Liver (tissue), 7 donors: ENCODE measurements at regions not wholly inside any gene's neighbourhood (a gene's known extent, or its start where the extent isn't known, plus 50 kb on each side); places are given as distances from the start of the nearest gene placed in this dataset.

Experiments
- DNase-seq: peaks from one replicate; pipeline ENCODE4 v3.0.0-alpha.2; 2017; ENCODE audit warnings: low spot score
- H3K27ac ChIP-seq, 2 donors: one replicate each; pipeline ENCODE4 v1.7.0; 2013; ENCODE audit warnings: inconsistent platforms in 2 of 2, low read length in 2 of 2, control low read depth in 1 of 2, low read depth in 1 of 2, mild to moderate bottlenecking in 1 of 2
- H3K27me3 ChIP-seq, 4 donors: one replicate each; pipeline versions ENCODE4 v1.6.1 to v1.7.0; 2013; ENCODE audit warnings: low read length in 3 of 4, inconsistent platforms in 1 of 4, mild to moderate bottlenecking in 1 of 4, moderate library complexity in 1 of 4; ENCODE audit not compliant: control insufficient read depth in 4 of 4, insufficient read depth in 4 of 4
- H3K36me3 ChIP-seq, 4 donors: one replicate each; pipeline versions ENCODE4 v1.6.1 to v1.7.0; 2013; ENCODE audit warnings: low read length in 3 of 4, mild to moderate bottlenecking in 3 of 4, low read depth in 1 of 4, moderate library complexity in 1 of 4; ENCODE audit not compliant: control insufficient read depth in 4 of 4, insufficient read depth in 3 of 4
- H3K4me1 ChIP-seq, 4 donors: one replicate each; pipeline versions ENCODE4 v1.6.1 to v1.7.0; 2013; ENCODE audit warnings: low read length in 3 of 4, mild to moderate bottlenecking in 3 of 4, moderate library complexity in 1 of 4; ENCODE audit not compliant: control insufficient read depth in 4 of 4, insufficient read depth in 4 of 4
- H3K4me3 ChIP-seq, 3 donors: one replicate each; pipeline versions ENCODE4 v1.6.1 to v1.7.0; 2013; ENCODE audit warnings: low read length in 3 of 3, control low read depth in 1 of 3, low read depth in 1 of 3, mild to moderate bottlenecking in 1 of 3
- H3K9ac ChIP-seq, 2 donors: one replicate each; pipeline ENCODE4 v1.7.0; 2013; ENCODE audit warnings: low read length in 2 of 2, mild to moderate bottlenecking in 2 of 2, moderate library complexity in 2 of 2, control low read depth in 1 of 2, low read depth in 1 of 2
- H3K9me3 ChIP-seq, 4 donors: one replicate each; pipeline versions ENCODE4 v1.6.1 to v1.7.0; 2013; ENCODE audit warnings: low read length in 3 of 4; ENCODE audit not compliant: control insufficient read depth in 4 of 4
- ATF3 ChIP-seq: IDR thresholded peaks from 2 replicates; pipeline ENCODE4 v1.6.1; 2016; ENCODE audit warnings: antibody characterized with exemption
- CTCF ChIP-seq: fragments of 150-350 bp; IDR thresholded peaks from 2 replicates; pipeline ENCODE4 v1.5.1; 2017; ENCODE audit warnings: improper control_type of control experiment, low read depth, low read length; ENCODE audit not compliant: missing input control
- EGR1 ChIP-seq, 2 donors: IDR thresholded peaks; 2 replicates each; pipeline ENCODE4 v1.6.1; 2016 to 2018; ENCODE audit warnings: antibody characterized with exemption in 2 of 2, low read depth in 2 of 2
- FOXA1 ChIP-seq: IDR thresholded peaks from 2 replicates; pipeline ENCODE4 v1.6.1; 2016; ENCODE audit warnings: antibody characterized with exemption
- FOXA2 ChIP-seq: IDR thresholded peaks from 2 replicates; pipeline ENCODE4 v1.6.1; 2016; ENCODE audit warnings: antibody characterized with exemption
- GABPA ChIP-seq, 2 donors: IDR thresholded peaks in 1 of 2; conservative IDR thresholded peaks in 1 of 2; 2 replicates each; pipeline ENCODE4 v1.6.1; 2016; ENCODE audit warnings: antibody characterized with exemption in 2 of 2, mild to moderate bottlenecking in 1 of 2, moderate library complexity in 1 of 2
- HNF4A ChIP-seq, 2 donors: conservative IDR thresholded peaks; 2 replicates each; pipeline ENCODE4 v1.6.1; 2016; ENCODE audit warnings: antibody characterized with exemption in 2 of 2, mild to moderate bottlenecking in 2 of 2
- HNF4G ChIP-seq: IDR thresholded peaks from 2 replicates; pipeline ENCODE4 v1.6.1; 2016; ENCODE audit warnings: antibody characterized with exemption
- JUND ChIP-seq, 2 donors: IDR thresholded peaks; 2 replicates each; pipeline ENCODE4 v1.6.1; 2016; ENCODE audit warnings: antibody characterized with exemption in 2 of 2
- MAX ChIP-seq: IDR thresholded peaks from 2 replicates; pipeline ENCODE4 v1.6.1; 2016; ENCODE audit warnings: antibody characterized with exemption
- NR2F2 ChIP-seq: IDR thresholded peaks from 2 replicates; pipeline ENCODE4 v1.6.1; 2016; ENCODE audit warnings: antibody characterized with exemption
- RAD21 ChIP-seq, 2 donors: IDR thresholded peaks; 2 replicates each; pipeline ENCODE4 v1.6.1; 2016; ENCODE audit warnings: antibody characterized with exemption in 2 of 2, mild to moderate bottlenecking in 2 of 2
- REST ChIP-seq: IDR thresholded peaks from 2 replicates; pipeline ENCODE4 v1.6.1; 2016; ENCODE audit warnings: antibody characterized with exemption, mild to moderate bottlenecking
- RXRA ChIP-seq, 2 donors: IDR thresholded peaks; 2 replicates each; pipeline ENCODE4 v1.6.1; 2017 to 2018; ENCODE audit warnings: antibody characterized with exemption in 2 of 2, mild to moderate bottlenecking in 1 of 2
- SP1 ChIP-seq: IDR thresholded peaks from 2 replicates; pipeline ENCODE4 v1.6.1; 2018; ENCODE audit warnings: antibody characterized with exemption, mild to moderate bottlenecking
- TAF1 ChIP-seq: conservative IDR thresholded peaks from 2 replicates; pipeline ENCODE4 v1.6.1; 2016; ENCODE audit warnings: antibody characterized with exemption, mild to moderate bottlenecking
- YY1 ChIP-seq: IDR thresholded peaks from 2 replicates; pipeline ENCODE4 v1.6.1; 2016; ENCODE audit warnings: antibody characterized with exemption, mild to moderate bottlenecking
- ZBTB33 ChIP-seq: IDR thresholded peaks from 2 replicates; pipeline ENCODE4 v1.6.1; 2016; ENCODE audit warnings: antibody characterized with exemption
- donor health status: healthy.
- donor health status: healthy.
- donor health status: healthy.
- donor health status: healthy.

GRCh38 chr10:33566001-33566400, 231.5 kb upstream of the NRP1 start (continued):
- no peak for TF ChIP-seq REST
- TF ChIP-seq HNF4G, result no peak
- no peak for TF ChIP-seq EGR1 (IDR thresholded peaks at IDR 0.05; ENCODE audit: low read depth in 2 of 2)
- no peak for TF ChIP-seq GABPA (IDR thresholded peaks at IDR 0.05 in 1 of 2, conservative IDR thresholded peaks at IDR 0.05 in 1 of 2)
- no peak for TF ChIP-seq RXRA (IDR thresholded peaks at IDR 0.05)

- Histone ChIP-seq H3K27me3 (no peaks in the 10 kb centered on the region), H3K27ac (no peak overlapping the region), H3K9ac (no peak overlapping the region), H3K36me3 (no peaks in the 10 kb centered on the region), H3K9me3 (no peaks in the 10 kb centered on the region), H3K4me3 (no peak overlapping the region), H3K4me1 (no peaks in the 10 kb centered on the region)
- DNase-seq, result no peak
- TF ChIP-seq FOXA1 (no peak), YY1 (no peak), MAX (no peak), HNF4G (no peak), GABPA (IDR thresholded peaks at IDR 0.05 in 1 of 2, conservative IDR thresholded peaks at IDR 0.05 in 1 of 2) (no peak), JUND (IDR thresholded peaks at IDR 0.05) (no peak), EGR1 (IDR thresholded peaks at IDR 0.05; ENCODE audit: low read depth in 2 of 2) (no peak), SP1 (no peak), RAD21 (IDR thresholded peaks at IDR 0.05) (no peak), REST (no peak), ATF3 (no peak), TAF1 (no peak), ZBTB33 (no peak), NR2F2 (no peak), HNF4A (conservative IDR thresholded peaks at IDR 0.05) (no peak), CTCF (no peak), FOXA2 (no peak)
Observed at GRCh38 chr10:33565231-33565630, 230.8 kb upstream of the NRP1 start.
